ENCODE measurements at regions not wholly inside any gene's neighbourhood (a gene's known extent, or its start where the extent isn't known, plus 50 kb on each side); places are given as distances from the start of the nearest gene placed in this dataset.

GRCh38 chr2:78910376-78910775 is 115.1 kb upstream of the REG3G start:
- Histone ChIP-seq H3K9me3 (ENCODE audit: control insufficient read depth, insufficient read depth, low read depth, low read length) (no peaks in the 10 kb centered on the region), H3K36me3 (ENCODE audit: control insufficient read depth in 2 of 2, insufficient read depth in 1 of 2, low read length in 2 of 2) (no peaks in the 10 kb centered on the region), H3K4me3 (ENCODE audit: low read depth, low read length) (no peak overlapping the region), H3K4me1 (ENCODE audit: control insufficient read depth, insufficient read depth, low read length) (no peaks in the 10 kb centered on the region), H3K27ac (ENCODE audit: extremely low read depth, low read depth, low read length) (no peak overlapping the region)
- no peak for TF ChIP-seq ZNF221 (tag by site-specific recombination; IDR thresholded peaks at IDR 0.05; ENCODE audit: borderline replicate concordance)
- no peak for TF ChIP-seq ATF2 (tag by site-specific recombination; IDR thresholded peaks at IDR 0.05; ENCODE audit: low read depth)
- TF ChIP-seq ZNF391 (tag by site-specific recombination; IDR thresholded peaks at IDR 0.05; ENCODE audit: borderline replicate concordance, low read depth): no peak
- TF ChIP-seq ZBTB44 (tag by site-specific recombination; IDR thresholded peaks at IDR 0.05): no peak
- no peak for TF ChIP-seq ZNF341 (tag by site-specific recombination; IDR thresholded peaks at IDR 0.05; ENCODE audit: low read depth)
- TF ChIP-seq ZNF239 (tag by site-specific recombination; IDR thresholded peaks at IDR 0.05): no peak
- TF ChIP-seq ZBTB49 (tag by site-specific recombination; IDR thresholded peaks at IDR 0.05; ENCODE audit: low read depth): no peak
- TF ChIP-seq ZNF621 (tag by site-specific recombination; IDR thresholded peaks at IDR 0.05): no peak
- TF ChIP-seq ZNF48 (tag by site-specific recombination; IDR thresholded peaks at IDR 0.05): no peak
- POLR2A ChIA-PET: no interaction called here
- CTCF ChIA-PET: interaction anchor here (0.7 kb wide), 1 partner anchor 47 kb away, joined by 3 read pairs; no protein-coding TSS in a partner anchor

GRCh38 chr2:78913257-78913656 is 112.2 kb upstream of the REG3G start:
- Histone ChIP-seq H3K4me3 (ENCODE audit: low read depth, low read length) (no peak overlapping the region), H3K9me3 (ENCODE audit: control insufficient read depth, insufficient read depth, low read depth, low read length) (no peaks in the 10 kb centered on the region), H3K27ac (ENCODE audit: extremely low read depth, low read depth, low read length) (no peak overlapping the region), H3K36me3 (ENCODE audit: control insufficient read depth in 2 of 2, insufficient read depth in 1 of 2, low read length in 2 of 2) (no peaks in the 10 kb centered on the region), H3K4me1 (ENCODE audit: control insufficient read depth, insufficient read depth, low read length) (no peaks in the 10 kb centered on the region)
- ChIA-PET CTCF (no interaction called here), POLR2A (no interaction called here)
- TF ChIP-seq ZNF747 (tag by site-specific recombination; IDR thresholded peaks at IDR 0.05): no peak
- TF ChIP-seq TRIM28 (IDR thresholded peaks at IDR 0.05; ENCODE audit: borderline replicate concordance, low read length): no peak
- TF ChIP-seq ZNF19 (tag by site-specific recombination; IDR thresholded peaks at IDR 0.05; ENCODE audit: low read depth): no peak
- TF ChIP-seq ZNF23 (tag by site-specific recombination; IDR thresholded peaks at IDR 0.05; ENCODE audit: borderline replicate concordance): no peak
- no peak for TF ChIP-seq ZNF580 (tag by site-specific recombination; IDR thresholded peaks at IDR 0.05)
- TF ChIP-seq ZNF518A (tag by site-specific recombination; conservative IDR thresholded peaks at IDR 0.05; ENCODE audit: low read depth): no peak
- no peak for TF ChIP-seq ZNF426 (tag by site-specific recombination; IDR thresholded peaks at IDR 0.05)

Data from HEK293 (cell line).